HepG2 (cell line): ENCODE measurements at regions not wholly inside any gene's neighbourhood (a gene's known extent, or its start where the extent isn't known, plus 50 kb on each side); places are given as distances from the start of the nearest gene placed in this dataset.

Source experiments
- ATAC-seq: fragments of 200-7000 bp; cut with Tn5 transposase; 3 replicates; pipeline ENCODE4 v1.9.1; 2020; ENCODE audit warnings: mild to moderate bottlenecking, moderate library complexity
- BruUV-seq: library from RNA; stranded (reverse); fragments of 400-500 nt; replicated peaks from 2 replicates; lab custom pipeline; 2021; lab: Mats Ljungman, UMichigan
- CTCF ChIA-PET: fragments of 300-600 bp; formaldehyde crosslinking; extraction: SDS; loops from one replicate; lab custom pipeline; 2021; ENCODE audit warnings: low total read pairs, inconsistent platforms, low intra/inter-chr PET ratio; lab: Yijun Ruan, JAX
- POLR2A ChIA-PET: fragments of 350-600 bp; sonication (Branson Sonifier 250); formaldehyde crosslinking; loops from one replicate; lab custom pipeline; 2020; ENCODE audit warnings: antibody characterized with exemption, inconsistent platforms; lab: Yijun Ruan, JAX
- DNase-seq: peaks from one replicate; pipeline ENCODE4 v3.0.0-alpha.2; 2015; ENCODE audit warnings: low spot score
- FAIRE-seq: peaks from 3 replicates; lab custom pipeline; 2011; peaks lifted over from hg19 to GRCh38; lab: Jason Lieb, UNC
- H2AFZ ChIP-seq: one replicate; pipeline ENCODE4 v1.6.1; 2011; ENCODE audit warnings: low read length, inconsistent platforms
- H3K27ac ChIP-seq: fragments of 300-600 bp; 3 replicates; pipeline ENCODE4 v1.8.0; 2011; ENCODE audit warnings: mixed run types, mild to moderate bottlenecking, mixed read lengths, low read length, inconsistent platforms; ENCODE audit not compliant: insufficient read depth; ENCODE audit errors: extremely low read length
- H3K27me3 ChIP-seq, 2 experiments: fragments of 200-600 bp in 1 of 2; 2 replicates in 1 of 2; 3 replicates in 1 of 2; pipeline versions ENCODE4 v1.6.0 to v1.8.0; 2011; ENCODE audit warnings: low read length in 2 of 2, mild to moderate bottlenecking in 2 of 2, moderate library complexity in 2 of 2, inconsistent platforms in 1 of 2; ENCODE audit not compliant: insufficient read depth in 2 of 2, control insufficient read depth in 1 of 2
- H3K36me3 ChIP-seq, 2 experiments: fragments of 200-600 bp in 1 of 2; replicated peaks in 1 of 2; 2 replicates in 1 of 2; 3 replicates in 1 of 2; pipeline versions ENCODE4 v1.5.1 to v1.8.0; 2011; ENCODE audit warnings: low read length in 2 of 2, inconsistent platforms in 1 of 2; ENCODE audit not compliant: insufficient read depth in 2 of 2, control insufficient read depth in 1 of 2
- H3K4me1 ChIP-seq: 2 replicates; pipeline ENCODE4 v1.5.1; 2012; ENCODE audit warnings: low read length, inconsistent platforms; ENCODE audit not compliant: insufficient read depth
- H3K4me2 ChIP-seq: 2 replicates; pipeline ENCODE4 v1.6.0; 2011; ENCODE audit warnings: low read depth, low read length, inconsistent platforms
- H3K4me3 ChIP-seq, 3 experiments: fragments of 200-600 bp in 1 of 3; sonication (generic), shearing (Covaris generic) in 1 of 3; replicated peaks in 1 of 3; 2 replicates each; pipeline ENCODE4 v1.5.1; 2011 to 2016; ENCODE audit warnings: low read length in 3 of 3, inconsistent platforms in 2 of 3, low read depth in 2 of 3, mild to moderate bottlenecking in 2 of 3, control low read depth in 1 of 3, mixed read lengths in 1 of 3; ENCODE audit not compliant: insufficient read depth in 1 of 3
- H3K79me2 ChIP-seq: one replicate; pipeline ENCODE4 v1.6.1; 2011; ENCODE audit warnings: low read length, inconsistent platforms; ENCODE audit not compliant: insufficient read depth
- H3K9ac ChIP-seq: 2 replicates; pipeline ENCODE4 v1.6.0; 2011; ENCODE audit warnings: mild to moderate bottlenecking, low read depth, low read length, inconsistent platforms; ENCODE audit not compliant: insufficient read depth
- H3K9me3 ChIP-seq: 2 replicates; pipeline ENCODE4 v1.5.1; 2012; ENCODE audit warnings: mild to moderate bottlenecking, low read length
- H4K20me1 ChIP-seq: 2 replicates; pipeline ENCODE4 v1.6.0; 2011; ENCODE audit warnings: inconsistent platforms, mild to moderate bottlenecking, low read length, moderate library complexity; ENCODE audit not compliant: insufficient read depth
- GZF1 ChIP-seq: sonication (generic); formaldehyde crosslinking; IDR thresholded peaks from 2 replicates; pipeline ENCODE4 v1.5.1; 2020; ENCODE audit warnings: mild to moderate bottlenecking, missing genetic modification reagents
- HHEX ChIP-seq: IDR thresholded peaks from 2 replicates; pipeline ENCODE4 v1.6.1; 2016; ENCODE audit warnings: control low read depth
- MAFF ChIP-seq: IDR thresholded peaks from 2 replicates; pipeline ENCODE4 v1.6.1; 2011; ENCODE audit warnings: low read depth, low read length, improper control_type of control experiment
- YY1 ChIP-seq: IDR thresholded peaks from 2 replicates; pipeline ENCODE4 v1.6.1; 2011; ENCODE audit warnings: low read length, low read depth, moderate library complexity, mild to moderate bottlenecking; ENCODE audit not compliant: insufficient read depth, insufficient replicate concordance
- ZKSCAN5 ChIP-seq: sonication (generic); formaldehyde crosslinking; IDR thresholded peaks from 2 replicates; pipeline ENCODE4 v1.5.1; 2020; ENCODE audit warnings: mild to moderate bottlenecking, missing genetic modification reagents
- ZNF282 ChIP-seq: fragments of 450-650 bp; IDR thresholded peaks from 2 replicates; pipeline ENCODE4 v1.6.1; 2018; ENCODE audit not compliant: partially characterized antibody
- ZNF644 ChIP-seq: IDR thresholded peaks from 2 replicates; pipeline ENCODE4 v1.6.1; 2016; ENCODE audit warnings: low read depth
- ZNF713 ChIP-seq: sonication (generic); formaldehyde crosslinking; IDR thresholded peaks from 2 replicates; pipeline ENCODE4 v1.4.0; 2020; ENCODE audit warnings: mild to moderate bottlenecking, missing genetic modification reagents
- ZNF781 ChIP-seq: sonication (generic); formaldehyde crosslinking; IDR thresholded peaks from 2 replicates; pipeline ENCODE4 v1.5.1; 2020; ENCODE audit warnings: borderline replicate concordance, mild to moderate bottlenecking, missing genetic modification reagents; ENCODE audit errors: not compliant biosample characterization
- in situ Hi-C: cut with HindIII; loops from 2 replicates; pipeline ENCODE4 v1.10.0; 2017; ENCODE audit warnings: low pct_unique_long_range_greater_than_20kb; ENCODE audit not compliant: extremely low pct_ligation_motif_present
- intact Hi-C: fragments of 100-400 bp; cut with micrococcal nuclease; formaldehyde crosslinking; loops from one replicate; pipeline ENCODE4 v1.10.0; 2022; ENCODE audit not compliant: unreplicated experiment
- TF ChIP-seq, protein P1 (sequence below): sonication (generic); formaldehyde crosslinking; conservative IDR thresholded peaks from 2 replicates; pipeline ENCODE4 v1.4.0; 2020; ENCODE audit warnings: missing genetic modification reagents
- TF ChIP-seq, protein P2 (sequence below): sonication (generic); formaldehyde crosslinking; IDR thresholded peaks from 2 replicates; pipeline ENCODE4 v1.5.1; 2020; ENCODE audit warnings: mild to moderate bottlenecking, missing genetic modification reagents, moderate library complexity
- TF ChIP-seq, protein P3 (sequence below): sonication (generic); formaldehyde crosslinking; conservative IDR thresholded peaks from 2 replicates; pipeline ENCODE4 v1.8.0; 2022; ENCODE audit warnings: mild to moderate bottlenecking, moderate library complexity, missing genetic modification reagents
- TF ChIP-seq, protein P4 (sequence below): sonication (generic); formaldehyde crosslinking; IDR thresholded peaks from 2 replicates; pipeline ENCODE4 v1.4.0; 2020; ENCODE audit warnings: missing genetic modification reagents, borderline replicate concordance
- TF ChIP-seq, protein P5 (sequence below): sonication (generic); formaldehyde crosslinking; IDR thresholded peaks from 2 replicates; pipeline ENCODE4 v1.8.1; 2023; ENCODE audit warnings: mild to moderate bottlenecking, missing genetic modification reagents

DNA sequence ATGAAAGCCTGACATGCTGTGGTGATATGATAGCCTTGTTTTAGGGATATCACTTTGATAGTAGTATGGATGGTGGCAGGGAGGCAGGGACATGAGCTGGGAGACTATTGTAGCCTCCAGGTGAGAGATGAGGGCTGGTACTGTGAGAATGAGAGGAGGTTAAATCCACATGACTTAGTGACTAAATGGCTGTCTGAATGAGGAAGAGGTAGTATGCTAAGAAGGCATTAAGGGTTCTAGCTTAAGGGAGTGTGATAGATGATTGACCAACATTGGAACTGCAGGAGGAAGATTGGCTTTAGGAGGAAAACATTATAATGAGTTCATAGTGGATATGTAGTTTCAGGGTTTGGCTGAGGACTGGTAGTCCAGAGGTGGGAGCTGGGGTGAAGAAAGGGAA is 195.0 kb upstream of the ANK2 start:
- Histone ChIP-seq H3K9ac (no peak overlapping the region), H3K9me3 (no peaks in the 10 kb centered on the region), H3K79me2 (no peaks in the 10 kb centered on the region), H3K4me2 (no peak overlapping the region), H3K36me3 (no peaks in the 10 kb centered on the region), H3K27ac (no peak overlapping the region), H2AFZ (no peak overlapping the region), H3K4me1 (no peaks in the 10 kb centered on the region), H4K20me1 (no peaks in the 10 kb centered on the region), H3K4me3 (no peak overlapping the region), H3K27me3 (no peaks in the 10 kb centered on the region; a peak in 2 of 5 replicates)
- in situ Hi-C loops = no loop called here
- ChIA-PET POLR2A (interaction anchor here (0.5 kb wide), 1 partner anchor 262 kb away, joined by 3 read pairs; no protein-coding TSS in a partner anchor), CTCF (interaction anchor here (2.0 kb wide), 1 partner anchor 84 kb away, joined by 9 read pairs; no protein-coding TSS in a partner anchor)
- DNase-seq (no peak), ATAC-seq (no peak), FAIRE-seq (no peak)
- intact Hi-C loops = no loop called here
- no TSS peak for BruUV-seq
- TF ChIP-seq ZNF713 (CRISPR knock-in tag) = no peak
- no peak for TF ChIP-seq ZNF282
- TF ChIP-seq, protein P1, sequence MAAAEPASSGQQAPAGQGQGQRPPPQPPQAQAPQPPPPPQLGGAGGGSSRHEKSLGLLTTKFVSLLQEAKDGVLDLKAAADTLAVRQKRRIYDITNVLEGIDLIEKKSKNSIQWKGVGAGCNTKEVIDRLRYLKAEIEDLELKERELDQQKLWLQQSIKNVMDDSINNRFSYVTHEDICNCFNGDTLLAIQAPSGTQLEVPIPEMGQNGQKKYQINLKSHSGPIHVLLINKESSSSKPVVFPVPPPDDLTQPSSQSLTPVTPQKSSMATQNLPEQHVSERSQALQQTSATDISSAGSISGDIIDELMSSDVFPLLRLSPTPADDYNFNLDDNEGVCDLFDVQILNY (CRISPR knock-in tag) = no peak
- TF ChIP-seq HHEX (CRISPR knock-in tag) = no peak
- TF ChIP-seq MAFF = no peak
- no peak for TF ChIP-seq GZF1 (CRISPR knock-in tag)
- no peak for TF ChIP-seq ZNF781 (CRISPR knock-in tag)
- TF ChIP-seq ZKSCAN5 (CRISPR knock-in tag) = no peak
- TF ChIP-seq ZNF644 (CRISPR knock-in tag) = no peak
- TF ChIP-seq, protein P2, sequence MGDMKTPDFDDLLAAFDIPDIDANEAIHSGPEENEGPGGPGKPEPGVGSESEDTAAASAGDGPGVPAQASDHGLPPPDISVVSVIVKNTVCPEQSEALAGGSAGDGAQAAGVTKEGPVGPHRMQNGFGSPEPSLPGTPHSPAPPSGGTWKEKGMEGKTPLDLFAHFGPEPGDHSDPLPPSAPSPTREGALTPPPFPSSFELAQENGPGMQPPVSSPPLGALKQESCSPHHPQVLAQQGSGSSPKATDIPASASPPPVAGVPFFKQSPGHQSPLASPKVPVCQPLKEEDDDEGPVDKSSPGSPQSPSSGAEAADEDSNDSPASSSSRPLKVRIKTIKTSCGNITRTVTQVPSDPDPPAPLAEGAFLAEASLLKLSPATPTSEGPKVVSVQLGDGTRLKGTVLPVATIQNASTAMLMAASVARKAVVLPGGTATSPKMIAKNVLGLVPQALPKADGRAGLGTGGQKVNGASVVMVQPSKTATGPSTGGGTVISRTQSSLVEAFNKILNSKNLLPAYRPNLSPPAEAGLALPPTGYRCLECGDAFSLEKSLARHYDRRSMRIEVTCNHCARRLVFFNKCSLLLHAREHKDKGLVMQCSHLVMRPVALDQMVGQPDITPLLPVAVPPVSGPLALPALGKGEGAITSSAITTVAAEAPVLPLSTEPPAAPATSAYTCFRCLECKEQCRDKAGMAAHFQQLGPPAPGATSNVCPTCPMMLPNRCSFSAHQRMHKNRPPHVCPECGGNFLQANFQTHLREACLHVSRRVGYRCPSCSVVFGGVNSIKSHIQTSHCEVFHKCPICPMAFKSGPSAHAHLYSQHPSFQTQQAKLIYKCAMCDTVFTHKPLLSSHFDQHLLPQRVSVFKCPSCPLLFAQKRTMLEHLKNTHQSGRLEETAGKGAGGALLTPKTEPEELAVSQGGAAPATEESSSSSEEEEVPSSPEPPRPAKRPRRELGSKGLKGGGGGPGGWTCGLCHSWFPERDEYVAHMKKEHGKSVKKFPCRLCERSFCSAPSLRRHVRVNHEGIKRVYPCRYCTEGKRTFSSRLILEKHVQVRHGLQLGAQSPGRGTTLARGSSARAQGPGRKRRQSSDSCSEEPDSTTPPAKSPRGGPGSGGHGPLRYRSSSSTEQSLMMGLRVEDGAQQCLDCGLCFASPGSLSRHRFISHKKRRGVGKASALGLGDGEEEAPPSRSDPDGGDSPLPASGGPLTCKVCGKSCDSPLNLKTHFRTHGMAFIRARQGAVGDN = no peak
- TF ChIP-seq, protein P3, sequence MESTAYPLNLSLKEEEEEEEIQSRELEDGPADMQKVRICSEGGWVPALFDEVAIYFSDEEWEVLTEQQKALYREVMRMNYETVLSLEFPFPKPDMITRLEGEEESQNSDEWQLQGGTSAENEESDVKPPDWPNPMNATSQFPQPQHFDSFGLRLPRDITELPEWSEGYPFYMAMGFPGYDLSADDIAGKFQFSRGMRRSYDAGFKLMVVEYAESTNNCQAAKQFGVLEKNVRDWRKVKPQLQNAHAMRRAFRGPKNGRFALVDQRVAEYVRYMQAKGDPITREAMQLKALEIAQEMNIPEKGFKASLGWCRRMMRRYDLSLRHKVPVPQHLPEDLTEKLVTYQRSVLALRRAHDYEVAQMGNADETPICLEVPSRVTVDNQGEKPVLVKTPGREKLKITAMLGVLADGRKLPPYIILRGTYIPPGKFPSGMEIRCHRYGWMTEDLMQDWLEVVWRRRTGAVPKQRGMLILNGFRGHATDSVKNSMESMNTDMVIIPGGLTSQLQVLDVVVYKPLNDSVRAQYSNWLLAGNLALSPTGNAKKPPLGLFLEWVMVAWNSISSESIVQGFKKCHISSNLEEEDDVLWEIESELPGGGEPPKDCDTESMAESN (CRISPR knock-in tag) = no peak
- TF ChIP-seq, protein P4, sequence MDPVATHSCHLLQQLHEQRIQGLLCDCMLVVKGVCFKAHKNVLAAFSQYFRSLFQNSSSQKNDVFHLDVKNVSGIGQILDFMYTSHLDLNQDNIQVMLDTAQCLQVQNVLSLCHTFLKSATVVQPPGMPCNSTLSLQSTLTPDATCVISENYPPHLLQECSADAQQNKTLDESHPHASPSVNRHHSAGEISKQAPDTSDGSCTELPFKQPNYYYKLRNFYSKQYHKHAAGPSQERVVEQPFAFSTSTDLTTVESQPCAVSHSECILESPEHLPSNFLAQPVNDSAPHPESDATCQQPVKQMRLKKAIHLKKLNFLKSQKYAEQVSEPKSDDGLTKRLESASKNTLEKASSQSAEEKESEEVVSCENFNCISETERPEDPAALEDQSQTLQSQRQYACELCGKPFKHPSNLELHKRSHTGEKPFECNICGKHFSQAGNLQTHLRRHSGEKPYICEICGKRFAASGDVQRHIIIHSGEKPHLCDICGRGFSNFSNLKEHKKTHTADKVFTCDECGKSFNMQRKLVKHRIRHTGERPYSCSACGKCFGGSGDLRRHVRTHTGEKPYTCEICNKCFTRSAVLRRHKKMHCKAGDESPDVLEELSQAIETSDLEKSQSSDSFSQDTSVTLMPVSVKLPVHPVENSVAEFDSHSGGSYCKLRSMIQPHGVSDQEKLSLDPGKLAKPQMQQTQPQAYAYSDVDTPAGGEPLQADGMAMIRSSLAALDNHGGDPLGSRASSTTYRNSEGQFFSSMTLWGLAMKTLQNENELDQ (CRISPR knock-in tag) = no peak
- TF ChIP-seq, protein P5, sequence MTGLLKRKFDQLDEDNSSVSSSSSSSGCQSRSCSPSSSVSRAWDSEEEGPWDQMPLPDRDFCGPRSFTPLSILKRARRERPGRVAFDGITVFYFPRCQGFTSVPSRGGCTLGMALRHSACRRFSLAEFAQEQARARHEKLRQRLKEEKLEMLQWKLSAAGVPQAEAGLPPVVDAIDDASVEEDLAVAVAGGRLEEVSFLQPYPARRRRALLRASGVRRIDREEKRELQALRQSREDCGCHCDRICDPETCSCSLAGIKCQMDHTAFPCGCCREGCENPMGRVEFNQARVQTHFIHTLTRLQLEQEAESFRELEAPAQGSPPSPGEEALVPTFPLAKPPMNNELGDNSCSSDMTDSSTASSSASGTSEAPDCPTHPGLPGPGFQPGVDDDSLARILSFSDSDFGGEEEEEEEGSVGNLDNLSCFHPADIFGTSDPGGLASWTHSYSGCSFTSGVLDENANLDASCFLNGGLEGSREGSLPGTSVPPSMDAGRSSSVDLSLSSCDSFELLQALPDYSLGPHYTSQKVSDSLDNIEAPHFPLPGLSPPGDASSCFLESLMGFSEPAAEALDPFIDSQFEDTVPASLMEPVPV (CRISPR knock-in tag) = no peak
- no peak for TF ChIP-seq YY1
